ENCODE measurements at regions not wholly inside any gene's neighbourhood (a gene's known extent, or its start where the extent isn't known, plus 50 kb on each side); places are given as distances from the start of the nearest gene placed in this dataset.
"Not testable (repeated sequence)": the region's sequence is repeated elsewhere in the genome, so short reads cannot be mapped to it uniquely, and the experiment has no call there.

- DNase-seq, result no peak
These were observed 113.9 kb upstream of the IMMP2L start for GRCh38 chr7:111676167-111676566.

DNA sequence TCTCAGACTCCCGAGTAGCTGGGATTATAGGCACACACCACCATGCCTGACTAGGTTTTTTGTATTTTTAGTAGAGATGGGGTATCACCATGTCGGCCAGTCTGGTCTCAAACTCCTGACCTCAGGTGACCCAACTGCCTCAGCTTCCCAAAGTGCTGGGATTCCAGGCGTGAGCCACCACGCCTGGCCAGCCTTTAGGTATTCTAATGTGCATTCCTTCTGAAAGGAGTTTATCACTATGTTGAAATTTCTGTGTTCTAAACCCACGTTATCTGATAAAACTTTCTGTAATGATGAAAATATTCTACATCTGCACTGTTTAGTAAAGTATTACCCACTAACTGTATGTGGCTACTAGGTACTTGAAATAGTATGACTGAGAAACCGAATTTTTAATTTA lies 110.6 kb upstream of the IMMP2L start:
- peak; percentile 40 for DNase-seq

DNA sequence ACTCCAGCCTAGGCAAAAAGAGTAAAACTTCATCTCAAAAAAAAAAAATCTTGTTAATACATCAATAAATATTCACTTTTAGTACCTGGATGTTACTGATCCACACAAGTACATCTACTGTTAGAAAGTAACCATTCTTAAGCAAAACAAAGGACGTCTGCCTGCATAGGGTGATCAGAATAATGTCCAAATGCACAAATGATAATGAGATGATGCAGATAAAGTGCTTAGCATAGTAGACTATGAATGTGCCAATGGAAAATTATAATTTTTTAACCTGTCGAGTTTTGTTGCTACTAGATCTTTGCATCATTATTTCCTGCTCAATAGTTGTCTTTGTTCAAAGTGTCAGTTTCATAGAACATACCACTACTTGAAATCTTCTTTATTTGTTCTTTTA lies 109.6 kb upstream of the IMMP2L start:
- DNase-seq, result no peak

GRCh38 chr7:111668711-111669110 lies 106.4 kb upstream of the IMMP2L start:
- no peak for DNase-seq

GRCh38 chr7:111667488-111667887 lies 105.2 kb upstream of the IMMP2L start:
- no peak for DNase-seq

DNA sequence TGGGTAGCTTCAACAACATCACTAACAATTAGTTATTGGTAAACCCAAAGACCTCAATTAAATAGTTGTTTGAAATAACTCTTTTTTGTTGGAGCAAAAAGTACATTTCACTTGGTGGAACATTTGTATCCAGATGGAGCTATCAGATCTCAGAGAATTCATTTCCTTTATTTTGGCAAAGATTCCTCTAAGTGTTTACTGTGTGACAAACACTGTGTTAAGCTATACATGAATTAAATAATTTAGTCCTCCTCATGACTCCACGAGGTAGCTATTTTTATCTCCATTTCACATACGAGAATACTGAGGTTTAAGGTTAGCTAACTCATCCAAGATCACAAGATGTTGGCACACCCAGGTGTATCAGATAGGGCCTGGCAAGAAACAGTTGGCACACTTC lies 104.0 kb upstream of the IMMP2L start:
- DNase-seq, result no peak

- DNase-seq, result no peak
These were observed 101.5 kb upstream of the IMMP2L start for GRCh38 chr7:111663771-111664170.

DNA sequence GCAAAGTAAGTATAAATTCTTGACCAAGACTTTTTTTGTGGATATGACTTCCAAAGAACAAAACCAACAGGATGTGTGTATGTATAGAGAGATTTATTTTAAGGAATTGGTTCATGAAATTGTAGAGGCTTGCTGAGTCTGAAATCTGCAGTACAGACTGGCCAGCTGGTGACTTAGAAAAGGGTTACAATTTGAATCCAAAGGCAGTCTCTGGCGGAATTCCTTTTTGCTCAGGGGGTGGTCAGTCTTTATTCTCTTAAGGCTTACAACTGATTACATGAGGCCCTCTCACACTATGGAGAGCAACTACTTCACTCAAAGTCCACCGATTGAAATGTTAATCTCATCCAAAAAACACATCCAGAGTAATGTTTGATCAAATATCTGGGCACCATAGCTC lies 100.1 kb upstream of the IMMP2L start:
- no peak for DNase-seq

DNA sequence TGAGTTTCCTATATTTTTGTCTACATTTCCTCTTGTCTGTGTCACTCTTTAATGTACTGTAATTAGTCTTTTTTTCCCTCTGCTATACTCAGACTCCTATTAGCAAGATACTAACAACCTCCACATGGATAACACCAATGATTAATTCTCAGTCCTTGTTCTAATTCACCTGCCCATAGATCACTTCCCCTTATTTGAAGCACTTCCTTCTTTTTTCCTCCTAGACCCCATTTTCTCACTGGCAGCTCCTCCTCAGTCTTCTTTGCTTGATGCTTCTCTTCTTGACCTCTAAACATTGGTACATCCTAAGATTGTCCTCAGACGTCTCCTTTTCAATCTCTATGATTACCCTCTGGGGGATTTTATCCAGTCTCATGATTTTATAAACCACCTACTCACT lies 98.2 kb upstream of the IMMP2L start:
- no peak for DNase-seq

- DNase-seq, result no peak
These were observed 96.3 kb upstream of the IMMP2L start for GRCh38 chr7:111658546-111658945.

GRCh38 chr7:111657018-111657417 lies 94.7 kb upstream of the IMMP2L start:
- no peak for DNase-seq

GRCh38 chr7:111654343-111654742 lies 92.1 kb upstream of the IMMP2L start:
- no peak for DNase-seq

DNA sequence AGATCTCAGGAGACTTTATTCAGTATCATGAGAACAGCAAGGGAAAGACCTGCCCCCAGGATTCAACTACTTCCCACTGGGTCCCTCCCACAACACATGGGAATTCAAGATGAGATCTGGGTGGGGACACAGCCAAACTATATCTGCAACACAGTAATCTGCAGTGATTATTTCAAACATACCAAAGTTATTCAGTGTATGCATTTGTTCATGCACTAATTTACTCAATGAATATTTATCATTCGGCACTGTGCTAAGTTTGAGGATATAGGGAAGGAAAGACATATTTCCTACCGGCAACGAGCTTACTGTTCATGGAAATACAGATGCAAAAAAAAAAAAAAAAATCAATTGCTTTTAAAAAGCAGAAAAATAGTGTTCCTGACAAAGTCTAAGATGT lies 91.6 kb upstream of the IMMP2L start:
- no peak for DNase-seq

DNA sequence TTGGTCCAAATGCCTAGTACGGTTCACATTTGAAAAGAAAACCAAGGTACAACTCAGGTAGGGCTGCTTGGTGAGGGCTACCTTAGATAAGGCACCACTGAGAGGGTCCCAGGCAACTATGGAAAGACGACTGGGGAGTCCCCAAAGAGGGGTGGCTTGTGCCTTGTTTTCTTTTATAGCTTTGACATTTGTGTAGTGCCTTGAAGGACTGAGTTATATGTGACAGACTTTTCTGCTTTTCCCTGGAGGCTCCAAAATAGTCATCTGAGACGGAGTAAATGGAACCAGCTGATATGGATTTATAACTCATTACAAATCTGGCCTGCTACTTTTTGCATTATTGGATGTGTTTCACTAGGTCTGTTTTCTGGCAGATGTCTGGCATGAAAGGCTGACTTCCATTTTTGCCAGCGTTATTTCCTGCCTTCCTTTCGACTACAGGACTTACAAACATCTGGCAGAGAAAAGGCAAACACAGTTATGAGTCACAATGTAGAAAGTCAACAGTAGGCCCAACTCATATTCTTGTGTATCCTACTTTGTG lies 88.2 kb upstream of the IMMP2L start:
- no peak for DNase-seq

DNA sequence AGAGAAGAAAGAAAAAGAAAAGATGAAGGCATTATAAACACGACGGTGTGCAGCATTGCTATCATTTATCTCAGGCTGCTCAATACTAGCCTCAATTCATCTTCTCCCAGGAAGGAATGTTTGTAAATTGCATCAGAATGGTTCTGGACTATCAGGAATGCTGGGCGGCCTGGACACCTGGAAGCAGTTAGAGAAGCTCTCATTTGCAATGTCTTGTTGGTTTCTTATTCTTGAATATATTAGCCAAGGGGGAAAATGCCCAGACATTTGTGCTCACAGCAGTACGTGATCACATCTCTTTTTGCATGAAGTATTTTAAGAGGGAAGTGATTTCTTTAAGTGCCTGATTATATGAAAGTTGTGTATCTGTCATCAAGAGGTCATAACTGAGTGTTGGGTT lies 85.6 kb upstream of the IMMP2L start:
- DNase-seq, result no peak

- not testable (repeated sequence) for DNase-seq
These were observed 82.3 kb upstream of the IMMP2L start for GRCh38 chr7:111644595-111644994.

DNA sequence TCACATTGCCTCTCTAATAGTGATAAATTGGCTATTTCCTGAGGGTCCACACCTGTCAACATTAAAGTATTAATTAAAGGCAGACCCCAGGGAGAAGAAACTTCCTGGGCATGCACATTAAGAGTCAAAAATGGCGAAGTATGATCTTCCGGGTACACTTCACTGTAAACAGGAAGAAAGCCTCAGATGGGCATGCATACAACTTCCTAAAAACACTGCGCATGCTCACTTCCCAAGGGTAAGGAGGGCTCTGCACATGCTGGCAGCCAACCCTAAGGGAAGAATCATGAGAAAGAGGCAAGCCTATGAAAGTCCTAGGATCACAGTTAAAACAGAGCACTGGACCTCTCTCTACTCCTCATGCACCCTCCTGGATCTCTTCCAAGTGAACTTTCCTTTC lies 80.1 kb upstream of the IMMP2L start:
- DNase-seq, result no peak

- no peak for DNase-seq
These were observed 78.1 kb upstream of the IMMP2L start for GRCh38 chr7:111640416-111640815.

DNA sequence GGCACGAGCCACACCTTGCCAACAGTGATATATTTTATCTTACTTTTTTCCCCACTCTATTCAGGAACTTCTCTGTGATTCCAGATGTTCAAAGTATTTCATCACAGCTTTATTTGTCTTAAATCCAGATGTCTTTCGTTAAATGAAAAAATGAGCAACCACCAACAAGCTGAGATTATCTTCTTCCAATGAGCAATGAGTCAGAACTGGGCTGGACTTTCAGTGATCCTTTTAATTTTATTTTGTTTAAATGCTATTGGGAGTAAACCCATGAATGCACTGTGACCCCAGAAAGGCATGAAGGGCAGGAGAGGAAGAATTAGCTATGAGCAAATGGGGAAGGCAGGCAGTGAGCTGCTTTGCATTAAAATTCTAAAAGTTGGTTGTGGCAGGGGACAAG lies 77.6 kb upstream of the IMMP2L start:
- no peak for DNase-seq

- no peak for DNase-seq
These were observed 75.8 kb upstream of the IMMP2L start for GRCh38 chr7:111638078-111638477.

- no peak for DNase-seq
These were observed 71.6 kb upstream of the IMMP2L start for GRCh38 chr7:111633878-111634277.

- no peak for DNase-seq
These were observed 68.6 kb upstream of the IMMP2L start for GRCh38 chr7:111630862-111631261.

- DNase-seq, result no peak
These were observed 59.8 kb upstream of the IMMP2L start for GRCh38 chr7:111622084-111622483.
